K562 (cell line): ENCODE measurements at regions not wholly inside any gene's neighbourhood (a gene's known extent, or its start where the extent isn't known, plus 50 kb on each side); places are given as distances from the start of the nearest gene placed in this dataset.

Experiments used
- ATAC-seq: fragments of 200-7000 bp; cut with Tn5 transposase; 3 replicates; pipeline ENCODE4 v1.9.1; 2020; ENCODE audit warnings: moderate library complexity
- BruUV-seq: library from RNA; stranded (reverse); fragments of 400-500 nt; replicated peaks from 2 replicates; lab custom pipeline; 2021; lab: Mats Ljungman, UMichigan
- CTCF ChIA-PET: fragments of 300-600 bp; formaldehyde crosslinking; extraction: SDS; loops from one replicate; lab custom pipeline; 2021; ENCODE audit warnings: low intra/inter-chr PET ratio; lab: Yijun Ruan, JAX
- POLR2A ChIA-PET: fragments of 300-600, 350-650 bp; sonication (Branson Sonifier 250); formaldehyde crosslinking; extraction: SDS; loops from one replicate; lab custom pipeline; 2021; ENCODE audit warnings: antibody characterized with exemption, inconsistent platforms; lab: Yijun Ruan, JAX
- DNase-seq, 4 experiments: peaks; one replicate each; pipeline versions ENCODE4 v3.0.0 to v3.0.0-alpha.2; 2011 to 2018; ENCODE audit warnings: low spot score in 3 of 4, mixed read lengths in 3 of 4; ENCODE audit errors: extremely low read depth in 1 of 4
- FAIRE-seq: peaks from 2 replicates; lab custom pipeline; 2011; peaks lifted over from hg19 to GRCh38; lab: Jason Lieb, UNC
- H2AFZ ChIP-seq: 2 replicates; pipeline ENCODE4 v1.6.0; 2011; ENCODE audit warnings: low read depth, low read length, control low read depth, inconsistent platforms
- H3K27ac ChIP-seq: fragments of 200-600 bp; 3 replicates; pipeline ENCODE4 v1.8.0; 2011; ENCODE audit warnings: low read depth, mild to moderate bottlenecking, control low read depth, inconsistent platforms, low read length, moderate library complexity, mixed read lengths; ENCODE audit errors: extremely low read depth
- H3K27me3 ChIP-seq, 2 experiments: fragments of 300-600 bp in 1 of 2; 2 replicates in 1 of 2; 3 replicates in 1 of 2; pipeline versions ENCODE4 v1.6.0 to v1.8.0; 2011; ENCODE audit warnings: inconsistent platforms in 2 of 2, low read length in 2 of 2, mild to moderate bottlenecking in 1 of 2, mixed read lengths in 1 of 2, moderate library complexity in 1 of 2; ENCODE audit not compliant: control insufficient read depth in 2 of 2, insufficient read depth in 2 of 2
- H3K36me3 ChIP-seq: fragments of 300-600 bp; 3 replicates; pipeline ENCODE4 v1.8.0; 2011; ENCODE audit warnings: mild to moderate bottlenecking, low read length, inconsistent platforms; ENCODE audit not compliant: control insufficient read depth, insufficient read depth
- H3K4me1 ChIP-seq, 2 experiments: fragments of 200-600 bp in 1 of 2; replicated peaks in 1 of 2; 2 replicates in 1 of 2; 3 replicates in 1 of 2; pipeline versions ENCODE4 v1.5.1 to v1.8.0; 2011; ENCODE audit warnings: inconsistent platforms in 2 of 2, low read length in 2 of 2, mild to moderate bottlenecking in 1 of 2, mixed read lengths in 1 of 2, moderate library complexity in 1 of 2; ENCODE audit not compliant: control insufficient read depth in 2 of 2, insufficient read depth in 2 of 2
- H3K4me2 ChIP-seq: 2 replicates; pipeline ENCODE4 v1.6.1; 2011; ENCODE audit warnings: low read length, control low read depth, inconsistent platforms, mixed read lengths; ENCODE audit not compliant: insufficient read depth
- H3K4me3 ChIP-seq: fragments of 200-600 bp; sonication (generic), shearing (Covaris generic); 2 replicates; pipeline ENCODE4 v1.5.1; 2016; ENCODE audit warnings: control low read depth, inconsistent platforms
- H3K79me2 ChIP-seq: fragments of 200-600 bp; 3 replicates; pipeline ENCODE4 v1.8.0; 2011; ENCODE audit warnings: low read length, inconsistent platforms; ENCODE audit not compliant: control insufficient read depth, insufficient read depth
- H3K9ac ChIP-seq, 2 experiments: 2 replicates each; pipeline versions ENCODE4 v1.6.0 to v1.6.1; 2011; ENCODE audit warnings: low read depth in 2 of 2, low read length in 2 of 2, control low read depth in 1 of 2, inconsistent platforms in 1 of 2, mild to moderate bottlenecking in 1 of 2, mixed read lengths in 1 of 2; ENCODE audit not compliant: insufficient read depth in 1 of 2
- H3K9me1 ChIP-seq: one replicate; pipeline ENCODE4 v1.6.0; 2011; ENCODE audit warnings: inconsistent platforms, mild to moderate bottlenecking, low read length, moderate library complexity; ENCODE audit not compliant: control insufficient read depth, insufficient read depth
- H3K9me3 ChIP-seq: replicated peaks from 2 replicates; pipeline ENCODE4 v1.5.1; 2011; ENCODE audit warnings: low read depth, low read length, inconsistent platforms; ENCODE audit not compliant: control insufficient read depth, insufficient read depth
- H4K20me1 ChIP-seq: replicated peaks from 2 replicates; pipeline ENCODE4 v1.6.1; 2011; ENCODE audit warnings: low read length, inconsistent platforms, mixed read lengths; ENCODE audit not compliant: control insufficient read depth, insufficient read depth
- GTF2F1 ChIP-seq: IDR thresholded peaks from 2 replicates; pipeline ENCODE4 v1.6.1; 2011; ENCODE audit warnings: low read depth, low read length, improper control_type of control experiment
- MCM7 ChIP-seq, 2 experiments: fragments of 450-650 bp; IDR thresholded peaks; 2 replicates each; pipeline ENCODE4 v1.6.1; 2016 to 2018
- RBM25 ChIP-seq: fragments of 200-400 bp; formaldehyde crosslinking; IDR thresholded peaks from 2 replicates; pipeline ENCODE4 v1.6.1; 2018; ENCODE audit warnings: low read length, low read depth, moderate library complexity; ENCODE audit not compliant: severe bottlenecking
- SIN3A ChIP-seq, 2 experiments: fragments of 150-350 bp in 1 of 2; IDR thresholded peaks; 2 replicates each; pipeline ENCODE4 v1.6.1; 2011 to 2016; ENCODE audit warnings: borderline replicate concordance in 2 of 2, low read depth in 2 of 2, low read length in 2 of 2, mild to moderate bottlenecking in 2 of 2, moderate library complexity in 2 of 2; ENCODE audit not compliant: control insufficient read depth in 1 of 2
- UBTF ChIP-seq, 2 experiments: IDR thresholded peaks; 2 replicates each; pipeline ENCODE4 v1.6.1; 2012; ENCODE audit warnings: improper control_type of control experiment in 2 of 2, low read depth in 2 of 2, low read length in 2 of 2, borderline replicate concordance in 1 of 2
- WGBS: fragments of 100-300 bp; shearing (Covaris generic); methylation state at CpG from one replicate; pipeline ENCODE4 v1.1.6; 2016; ENCODE audit warnings: low coverage, mixed read lengths; ENCODE audit not compliant: insufficient coverage; ENCODE audit errors: missing lambda C conversion rate; 5-methylcytosine and 5-hydroxymethylcytosine counted together
- in situ Hi-C: fragments of 300-500 bp; cut with MboI; formaldehyde crosslinking; loops from 4 replicates; pipeline ENCODE4 v1.15.0; 2018; ENCODE audit warnings: inconsistent platforms, mixed read lengths
- intact Hi-C: fragments of 100-400 bp; cut with micrococcal nuclease; formaldehyde crosslinking; loops from 2 replicates; pipeline ENCODE4 v1.14.2; 2022

GRCh38 chr5:44542470-44542869, 153.2 kb upstream of the FGF10 start:
- H3K9me3 ChIP-seq = no peaks in the 10 kb centered on the region
- H3K4me3 ChIP-seq = no peak overlapping the region
- intact Hi-C loops = no loop called here
- 0% methylated on average over 1 of the region's 1 CpG for WGBS
- H3K4me2 ChIP-seq = no peak overlapping the region
- H4K20me1 ChIP-seq = no peaks in the 10 kb centered on the region
- in situ Hi-C loops = no loop called here
- no peak overlapping the region for H3K27ac ChIP-seq
- ChIA-PET CTCF (no interaction called here), POLR2A (interaction anchor here (0.6 kb wide), 1 partner anchor 9 kb away, joined by 3 read pairs; no protein-coding TSS in a partner anchor)
- no peak for ATAC-seq
- no peaks in the 10 kb centered on the region for H3K36me3 ChIP-seq
- no peak overlapping the region for H2AFZ ChIP-seq
- H3K9me1 ChIP-seq = no peaks in the 10 kb centered on the region
- TF ChIP-seq MCM7 (IDR thresholded peaks at IDR 0.05) = no peak
- no peak for TF ChIP-seq GTF2F1
- no peak for TF ChIP-seq UBTF (IDR thresholded peaks at IDR 0.05; ENCODE audit: borderline replicate concordance in 1 of 2, low read depth in 2 of 2, low read length in 2 of 2)
- TF ChIP-seq SIN3A (IDR thresholded peaks at IDR 0.05; ENCODE audit: borderline replicate concordance in 2 of 2, control insufficient read depth in 1 of 2, low read depth in 2 of 2, low read length in 2 of 2) = no peak
- TF ChIP-seq RBM25 = no peak
- no TSS peak for BruUV-seq
- no peak for FAIRE-seq
- no peak overlapping the region for H3K9ac ChIP-seq
- no peak for DNase-seq
- no peaks in the 10 kb centered on the region for H3K79me2 ChIP-seq
- no peaks in the 10 kb centered on the region for H3K27me3 ChIP-seq
- H3K4me1 ChIP-seq = no peaks in the 10 kb centered on the region
